NT2/D1 (cell line): ENCODE measurements at regions not wholly inside any gene's neighbourhood (a gene's known extent, or its start where the extent isn't known, plus 50 kb on each side); places are given as distances from the start of the nearest gene placed in this dataset.

Source experiments
- DNase-seq: peaks from one replicate; pipeline ENCODE4 v3.0.0-alpha.2; 2011; ENCODE audit warnings: low read depth, low spot score
- H3K27me3 ChIP-seq: 2 replicates; pipeline ENCODE4 v1.6.0; 2011; ENCODE audit warnings: mild to moderate bottlenecking; ENCODE audit not compliant: insufficient read length, insufficient read depth
- H3K36me3 ChIP-seq: 2 replicates; pipeline ENCODE4 v1.6.1; 2011; ENCODE audit warnings: mild to moderate bottlenecking, low read length, mixed read lengths; ENCODE audit not compliant: insufficient read depth, insufficient read length
- H3K4me1 ChIP-seq: 2 replicates; pipeline ENCODE4 v1.5.1; 2011; ENCODE audit not compliant: insufficient read depth, insufficient read length
- H3K4me3 ChIP-seq: 2 replicates; pipeline ENCODE4 v1.5.1; 2011; ENCODE audit warnings: low read depth; ENCODE audit not compliant: insufficient read length
- H3K9ac ChIP-seq: 2 replicates; pipeline ENCODE4 v1.6.0; 2011; ENCODE audit warnings: low read depth; ENCODE audit not compliant: insufficient read length
- H3K9me3 ChIP-seq: 2 replicates; pipeline ENCODE4 v1.5.1; 2011; ENCODE audit warnings: mild to moderate bottlenecking, low read length; ENCODE audit not compliant: insufficient read depth
- SUZ12 ChIP-seq: IDR thresholded peaks from 2 replicates; pipeline ENCODE4 v1.6.1; 2011; ENCODE audit not compliant: insufficient read length, insufficient read depth; ENCODE audit errors: extremely low read depth
- YY1 ChIP-seq: IDR thresholded peaks from 2 replicates; pipeline ENCODE4 v1.6.1; 2011; ENCODE audit not compliant: insufficient read length, insufficient read depth
- ZNF274 ChIP-seq: IDR thresholded peaks from 2 replicates; pipeline ENCODE4 v1.6.1; 2011; ENCODE audit warnings: mild to moderate bottlenecking, low read depth, low read length

- H3K4me1 ChIP-seq: no peaks in the 10 kb centered on the region
- H3K4me3 ChIP-seq: no peak overlapping the region
- no peaks in the 10 kb centered on the region for H3K27me3 ChIP-seq
- no peaks in the 10 kb centered on the region for H3K9me3 ChIP-seq
- DNase-seq: no peak
- no peaks in the 10 kb centered on the region for H3K36me3 ChIP-seq
- no peak for TF ChIP-seq SUZ12
- no peak for TF ChIP-seq YY1
- no peak for TF ChIP-seq ZNF274
- no peak overlapping the region for H3K9ac ChIP-seq
These were observed 254.1 kb upstream of the SYT4 start for GRCh38 chr18:43531438-43531837.

- H3K27me3 ChIP-seq: no peaks in the 10 kb centered on the region
- no peak overlapping the region for H3K4me3 ChIP-seq
- no peaks in the 10 kb centered on the region for H3K9me3 ChIP-seq
- H3K36me3 ChIP-seq: no peaks in the 10 kb centered on the region
- H3K9ac ChIP-seq: no peak overlapping the region
- TF ChIP-seq YY1 (no peak), SUZ12 (no peak), ZNF274 (no peak)
- H3K4me1 ChIP-seq: no peaks in the 10 kb centered on the region
- no peak for DNase-seq
These were observed 256.1 kb upstream of the SYT4 start for GRCh38 chr18:43533371-43533770.

GRCh38 chr18:43534511-43534910 is 257.2 kb upstream of the SYT4 start:
- no peak for DNase-seq
- Histone ChIP-seq H3K36me3 (no peaks in the 10 kb centered on the region), H3K27me3 (no peaks in the 10 kb centered on the region), H3K9me3 (no peaks in the 10 kb centered on the region), H3K4me3 (no peak overlapping the region), H3K4me1 (no peaks in the 10 kb centered on the region), H3K9ac (no peak overlapping the region)
- TF ChIP-seq YY1 (no peak), ZNF274 (no peak), SUZ12 (no peak)

- H3K4me1 ChIP-seq: no peaks in the 10 kb centered on the region
- DNase-seq: no peak
These were observed 262.6 kb upstream of the SYT4 start for GRCh38 chr18:43539862-43540261.

GRCh38 chr18:43542016-43542415 is 264.7 kb upstream of the SYT4 start:
- no peak overlapping the region for H3K9ac ChIP-seq
- DNase-seq: no peak
- no peak for TF ChIP-seq SUZ12
- no peak for TF ChIP-seq YY1
- no peak for TF ChIP-seq ZNF274

More at GRCh38 chr18:43539862-43540261, 262.6 kb upstream of the SYT4 start:
- H3K9me3 ChIP-seq: no peaks in the 10 kb centered on the region
- no peak for TF ChIP-seq ZNF274
- no peak for TF ChIP-seq SUZ12
- TF ChIP-seq YY1: no peak
- no peak overlapping the region for H3K4me3 ChIP-seq
- no peaks in the 10 kb centered on the region for H3K27me3 ChIP-seq
- no peak overlapping the region for H3K9ac ChIP-seq
- H3K36me3 ChIP-seq: no peaks in the 10 kb centered on the region

GRCh38 chr18:43543236-43543635 is 265.9 kb upstream of the SYT4 start:
- no peaks in the 10 kb centered on the region for H3K4me1 ChIP-seq
- no peaks in the 10 kb centered on the region for H3K9me3 ChIP-seq
- DNase-seq: no peak
- no peaks in the 10 kb centered on the region for H3K27me3 ChIP-seq
- TF ChIP-seq YY1 (no peak), SUZ12 (no peak), ZNF274 (no peak)
- H3K9ac ChIP-seq: no peak overlapping the region
- no peaks in the 10 kb centered on the region for H3K36me3 ChIP-seq
- H3K4me3 ChIP-seq: no peak overlapping the region

More at GRCh38 chr18:43542016-43542415, 264.7 kb upstream of the SYT4 start:
- Histone ChIP-seq H3K9me3 (no peaks in the 10 kb centered on the region), H3K4me3 (no peak overlapping the region), H3K36me3 (no peaks in the 10 kb centered on the region), H3K4me1 (no peaks in the 10 kb centered on the region), H3K27me3 (no peaks in the 10 kb centered on the region)

GRCh38 chr18:43547456-43547855 is 270.2 kb upstream of the SYT4 start:
- H3K9me3 ChIP-seq: no peaks in the 10 kb centered on the region
- no peaks in the 10 kb centered on the region for H3K27me3 ChIP-seq
- no peaks in the 10 kb centered on the region for H3K4me1 ChIP-seq
- TF ChIP-seq YY1: no peak
- TF ChIP-seq SUZ12: no peak
- TF ChIP-seq ZNF274: no peak
- no peak overlapping the region for H3K4me3 ChIP-seq
- no peak overlapping the region for H3K9ac ChIP-seq
- DNase-seq: no peak
- H3K36me3 ChIP-seq: no peaks in the 10 kb centered on the region
